ENCODE measurements at regions not wholly inside any gene's neighbourhood (a gene's known extent, or its start where the extent isn't known, plus 50 kb on each side); places are given as distances from the start of the nearest gene placed in this dataset.
"Not testable (repeated sequence)": the region's sequence is repeated elsewhere in the genome, so short reads cannot be mapped to it uniquely, and the experiment has no call there.

DNA sequence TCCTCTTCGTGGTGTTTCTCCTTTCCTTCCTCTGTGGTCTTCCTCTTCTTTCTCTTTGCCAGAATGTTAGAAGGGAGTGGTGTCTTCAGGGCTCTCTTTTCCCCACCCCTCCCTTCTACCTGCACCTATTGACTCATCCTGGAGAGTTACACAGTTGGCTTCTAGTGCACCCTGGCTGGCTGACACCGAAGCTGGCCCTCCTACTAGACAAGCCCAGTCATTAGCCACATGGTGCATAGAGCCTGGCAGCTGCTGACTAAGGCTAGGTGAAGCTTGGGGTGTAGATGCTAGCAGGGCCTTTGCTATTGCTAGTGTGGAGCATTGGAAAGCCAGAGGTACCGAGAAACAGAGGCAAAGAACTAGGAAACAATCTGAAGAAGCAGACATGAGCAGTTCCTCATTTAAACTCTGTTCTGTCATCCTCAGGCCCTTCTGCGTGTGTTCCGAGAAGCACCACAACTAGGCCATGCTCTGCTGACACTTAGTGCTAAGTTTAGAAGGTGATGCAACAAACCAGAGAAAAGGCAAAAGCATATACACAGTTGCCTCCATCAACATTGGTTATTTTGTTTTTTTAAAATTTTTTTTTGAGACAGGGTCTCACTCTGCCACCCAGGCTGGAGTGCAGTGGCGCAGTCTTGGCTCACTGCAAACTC, 213.9 kb downstream of the BAMBI start:
- Histone ChIP-seq H3K9ac (ENCODE audit: low read length) (no peak overlapping the region), H3K4me3 (ENCODE audit: low read depth, low read length, poor library complexity, severe bottlenecking) (no peak overlapping the region), H3K27ac (ENCODE audit: low read depth, low read length, poor library complexity, severe bottlenecking) (no peak overlapping the region), H3K27me3 (ENCODE audit: insufficient read depth, low read length) (no peaks in the 10 kb centered on the region), H3K79me2 (ENCODE audit: insufficient read depth, low read length) (no peaks in the 10 kb centered on the region), H3K4me2 (ENCODE audit: low read length) (no peak overlapping the region), H3K4me1 (ENCODE audit: insufficient read depth, low read length, severe bottlenecking) (no peaks in the 10 kb centered on the region), H4K20me1 (ENCODE audit: insufficient read depth, low read length) (no peaks in the 10 kb centered on the region), H3K9me3 (ENCODE audit: low read length) (no peaks in the 10 kb centered on the region), H3K36me3 (ENCODE audit: insufficient read depth, low read length) (no peaks in the 10 kb centered on the region), H3F3A (ENCODE audit: insufficient read depth, low read length) (no peaks in the 10 kb centered on the region), H2AFZ (ENCODE audit: low read length) (no peak overlapping the region), H3K9me2 (ENCODE audit: low read depth, low read length) (no peaks in the 10 kb centered on the region)
- TF ChIP-seq, protein P1, sequence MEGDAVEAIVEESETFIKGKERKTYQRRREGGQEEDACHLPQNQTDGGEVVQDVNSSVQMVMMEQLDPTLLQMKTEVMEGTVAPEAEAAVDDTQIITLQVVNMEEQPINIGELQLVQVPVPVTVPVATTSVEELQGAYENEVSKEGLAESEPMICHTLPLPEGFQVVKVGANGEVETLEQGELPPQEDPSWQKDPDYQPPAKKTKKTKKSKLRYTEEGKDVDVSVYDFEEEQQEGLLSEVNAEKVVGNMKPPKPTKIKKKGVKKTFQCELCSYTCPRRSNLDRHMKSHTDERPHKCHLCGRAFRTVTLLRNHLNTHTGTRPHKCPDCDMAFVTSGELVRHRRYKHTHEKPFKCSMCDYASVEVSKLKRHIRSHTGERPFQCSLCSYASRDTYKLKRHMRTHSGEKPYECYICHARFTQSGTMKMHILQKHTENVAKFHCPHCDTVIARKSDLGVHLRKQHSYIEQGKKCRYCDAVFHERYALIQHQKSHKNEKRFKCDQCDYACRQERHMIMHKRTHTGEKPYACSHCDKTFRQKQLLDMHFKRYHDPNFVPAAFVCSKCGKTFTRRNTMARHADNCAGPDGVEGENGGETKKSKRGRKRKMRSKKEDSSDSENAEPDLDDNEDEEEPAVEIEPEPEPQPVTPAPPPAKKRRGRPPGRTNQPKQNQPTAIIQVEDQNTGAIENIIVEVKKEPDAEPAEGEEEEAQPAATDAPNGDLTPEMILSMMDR (IDR thresholded peaks at IDR 0.05; ENCODE audit: low read length): no peak
- no peak for TF ChIP-seq EZH2 (IDR thresholded peaks at IDR 0.05; ENCODE audit: borderline replicate concordance, low read length)

DNA sequence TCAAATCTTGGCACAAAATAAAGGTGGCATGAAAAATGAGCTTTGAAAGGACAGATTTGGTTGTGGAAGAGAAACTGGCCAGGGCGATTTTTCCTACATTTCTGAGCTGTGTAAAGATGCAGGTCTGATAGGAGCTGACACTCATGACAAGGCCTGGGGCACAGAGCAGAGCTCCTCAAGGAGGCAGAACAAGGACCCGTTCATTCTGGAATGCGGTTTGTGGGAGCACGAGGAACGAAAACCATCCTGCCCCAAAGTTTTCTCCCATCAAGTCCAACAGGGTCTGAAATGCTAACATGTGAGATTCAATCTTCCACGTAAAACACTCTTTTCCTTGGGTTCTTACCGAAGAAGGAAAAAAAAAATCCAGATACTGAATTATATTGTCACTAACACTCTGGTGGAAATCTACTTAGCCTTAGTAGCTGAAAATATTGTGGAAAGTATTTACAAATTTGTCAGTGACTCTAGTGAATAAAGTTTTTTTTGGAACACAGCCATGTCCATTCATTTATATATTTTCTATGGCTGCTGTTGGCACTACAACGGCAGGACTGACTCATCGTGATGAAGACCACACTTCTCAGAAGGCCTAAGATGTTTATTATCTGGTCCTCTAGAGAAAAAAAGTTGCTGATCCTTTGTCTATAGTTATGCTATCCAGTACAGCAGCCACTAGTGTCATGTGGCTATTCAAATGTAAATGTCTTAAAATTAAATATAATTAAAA, 215.7 kb downstream of the BAMBI start:
- Histone ChIP-seq H3K9me2 (ENCODE audit: low read depth, low read length) (no peaks in the 10 kb centered on the region), H2AFZ (ENCODE audit: low read length) (no peak overlapping the region), H3K27me3 (ENCODE audit: insufficient read depth, low read length) (no peaks in the 10 kb centered on the region), H3K79me2 (ENCODE audit: insufficient read depth, low read length) (no peaks in the 10 kb centered on the region), H3K9ac (ENCODE audit: low read length) (no peak overlapping the region), H3K27ac (ENCODE audit: low read depth, low read length, poor library complexity, severe bottlenecking) (no peak overlapping the region), H3F3A (ENCODE audit: insufficient read depth, low read length) (no peaks in the 10 kb centered on the region), H4K20me1 (ENCODE audit: insufficient read depth, low read length) (no peaks in the 10 kb centered on the region), H3K4me2 (ENCODE audit: low read length) (no peak overlapping the region), H3K4me1 (ENCODE audit: insufficient read depth, low read length, severe bottlenecking) (no peaks in the 10 kb centered on the region), H3K36me3 (ENCODE audit: insufficient read depth, low read length) (no peaks in the 10 kb centered on the region), H3K4me3 (ENCODE audit: low read depth, low read length, poor library complexity, severe bottlenecking) (no peak overlapping the region), H3K9me3 (ENCODE audit: low read length) (no peaks in the 10 kb centered on the region)
- TF ChIP-seq, protein P1 (IDR thresholded peaks at IDR 0.05; ENCODE audit: low read length): no peak
- TF ChIP-seq EZH2 (IDR thresholded peaks at IDR 0.05; ENCODE audit: borderline replicate concordance, low read length): no peak

DNA sequence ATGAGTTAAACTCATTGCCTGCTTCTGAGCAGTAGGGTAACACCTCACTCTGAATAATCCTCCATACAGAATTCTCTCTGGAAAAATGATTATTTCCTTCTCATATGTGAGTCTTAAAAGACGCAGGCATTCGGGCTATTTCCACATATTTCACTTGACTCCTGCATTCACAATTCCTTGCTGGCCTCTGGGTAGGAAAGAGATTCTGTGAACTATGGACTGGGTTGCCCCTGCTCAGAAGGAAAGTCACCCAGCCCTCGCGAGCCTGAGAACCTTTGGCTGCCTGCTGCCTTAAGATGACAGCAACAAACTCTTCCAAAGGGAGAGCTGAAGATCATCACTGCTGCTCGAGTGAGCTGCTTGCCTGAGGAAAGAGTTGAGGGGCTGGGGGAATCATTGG, 216.8 kb downstream of the BAMBI start:
- H3K36me3 ChIP-seq (ENCODE audit: insufficient read depth, low read length): no peaks in the 10 kb centered on the region
- no peak for TF ChIP-seq EZH2 (IDR thresholded peaks at IDR 0.05; ENCODE audit: borderline replicate concordance, low read length)
- TF ChIP-seq, protein P1 (IDR thresholded peaks at IDR 0.05; ENCODE audit: low read length): no peak

DNA sequence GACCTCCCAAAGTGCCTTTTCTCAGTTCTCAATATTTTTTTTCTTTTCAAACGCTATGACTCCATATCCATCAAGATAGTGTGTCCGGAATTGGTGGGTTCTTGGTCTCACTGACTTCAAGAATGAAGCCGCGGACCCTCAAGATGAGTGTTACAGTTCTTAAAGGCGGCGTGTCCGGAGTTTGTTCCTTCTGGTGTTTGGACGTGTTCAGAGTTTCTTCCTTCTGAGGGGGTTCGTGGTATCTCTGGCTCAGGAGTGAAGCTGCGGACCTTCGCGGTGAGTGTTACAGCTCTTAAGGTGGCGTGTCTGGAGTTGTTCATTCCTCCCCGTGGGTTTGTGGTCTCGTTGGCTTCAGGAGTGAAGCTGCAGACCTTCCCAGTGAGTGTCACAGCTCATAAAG, 218.3 kb downstream of the BAMBI start:
- not testable (repeated sequence) for H3K36me3 ChIP-seq (ENCODE audit: insufficient read depth, low read length); H2AFZ ChIP-seq (ENCODE audit: low read length); H3K9ac ChIP-seq (ENCODE audit: low read length); H3K27me3 ChIP-seq (ENCODE audit: insufficient read depth, low read length); H4K20me1 ChIP-seq (ENCODE audit: insufficient read depth, low read length); H3K79me2 ChIP-seq (ENCODE audit: insufficient read depth, low read length); H3K27ac ChIP-seq (ENCODE audit: low read depth, low read length, poor library complexity, severe bottlenecking); H3K4me3 ChIP-seq (ENCODE audit: low read depth, low read length, poor library complexity, severe bottlenecking); H3K4me1 ChIP-seq (ENCODE audit: insufficient read depth, low read length, severe bottlenecking); H3K4me2 ChIP-seq (ENCODE audit: low read length); H3K9me3 ChIP-seq (ENCODE audit: low read length); H3F3A ChIP-seq (ENCODE audit: insufficient read depth, low read length); H3K9me2 ChIP-seq (ENCODE audit: low read depth, low read length)

More for the DNA sequence above, 216.8 kb downstream of the BAMBI start:
- no peaks in the 10 kb centered on the region for H3K27me3 ChIP-seq (ENCODE audit: insufficient read depth, low read length)
- H3K27ac ChIP-seq (ENCODE audit: low read depth, low read length, poor library complexity, severe bottlenecking): no peak overlapping the region
- no peak overlapping the region for H3K4me2 ChIP-seq (ENCODE audit: low read length)
- no peaks in the 10 kb centered on the region for H3K79me2 ChIP-seq (ENCODE audit: insufficient read depth, low read length)
- H3K4me1 ChIP-seq (ENCODE audit: insufficient read depth, low read length, severe bottlenecking): no peaks in the 10 kb centered on the region
- no peak overlapping the region for H2AFZ ChIP-seq (ENCODE audit: low read length)
- H3K9me2 ChIP-seq (ENCODE audit: low read depth, low read length): no peaks in the 10 kb centered on the region
- H3K9ac ChIP-seq (ENCODE audit: low read length): no peak overlapping the region
- H4K20me1 ChIP-seq (ENCODE audit: insufficient read depth, low read length): no peaks in the 10 kb centered on the region
- no peaks in the 10 kb centered on the region for H3F3A ChIP-seq (ENCODE audit: insufficient read depth, low read length)
- no peak overlapping the region for H3K4me3 ChIP-seq (ENCODE audit: low read depth, low read length, poor library complexity, severe bottlenecking)
- no peaks in the 10 kb centered on the region for H3K9me3 ChIP-seq (ENCODE audit: low read length)

DNA sequence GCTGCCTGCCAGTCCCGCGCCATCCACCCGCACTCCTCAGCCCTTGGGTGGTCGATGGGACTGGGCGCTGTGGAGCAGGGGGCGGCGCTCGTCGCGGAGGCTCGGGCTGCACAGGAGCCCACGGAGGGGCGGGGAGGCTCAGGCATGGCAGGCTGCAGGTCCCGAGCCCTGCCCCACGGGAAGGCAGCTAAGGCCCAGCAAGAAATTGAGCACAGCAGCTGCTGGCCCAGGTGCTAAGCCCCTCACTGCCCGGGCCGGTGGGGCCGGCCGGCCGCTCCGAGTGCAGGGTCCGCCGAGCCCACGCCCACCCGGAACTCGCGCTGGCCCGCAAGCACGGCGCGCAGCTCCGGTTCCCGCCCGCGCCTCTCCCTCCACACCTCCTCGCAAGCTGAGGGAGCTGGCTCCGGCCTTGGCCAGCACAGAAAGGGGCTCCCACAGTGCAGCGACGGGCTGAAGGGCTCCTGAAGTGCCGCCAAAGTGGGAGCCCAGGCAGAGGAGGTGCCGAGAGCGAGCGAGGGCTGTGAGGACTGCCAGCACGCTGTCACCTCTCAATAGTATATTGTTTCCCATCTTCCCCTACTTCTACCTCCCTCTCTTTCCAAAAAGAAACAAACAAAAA, 219.6 kb downstream of the BAMBI start:
- H3K27me3 ChIP-seq (ENCODE audit: insufficient read depth, low read length); H3K4me2 ChIP-seq (ENCODE audit: low read length); H3K36me3 ChIP-seq (ENCODE audit: insufficient read depth, low read length); H3K27ac ChIP-seq (ENCODE audit: low read depth, low read length, poor library complexity, severe bottlenecking); H3K4me3 ChIP-seq (ENCODE audit: low read depth, low read length, poor library complexity, severe bottlenecking); H3K9ac ChIP-seq (ENCODE audit: low read length); H3K9me2 ChIP-seq (ENCODE audit: low read depth, low read length); H3K4me1 ChIP-seq (ENCODE audit: insufficient read depth, low read length, severe bottlenecking); H2AFZ ChIP-seq (ENCODE audit: low read length); H4K20me1 ChIP-seq (ENCODE audit: insufficient read depth, low read length); H3K9me3 ChIP-seq (ENCODE audit: low read length); H3K79me2 ChIP-seq (ENCODE audit: insufficient read depth, low read length); H3F3A ChIP-seq (ENCODE audit: insufficient read depth, low read length): not testable (repeated sequence)

Measured in OCI-LY1 (cell line).